Right atrium auricular region (tissue), 2 donors: ENCODE measurements at regions not wholly inside any gene's neighbourhood (a gene's known extent, or its start where the extent isn't known, plus 50 kb on each side); places are given as distances from the start of the nearest gene placed in this dataset.
"Not testable (repeated sequence)": the region's sequence is repeated elsewhere in the genome, so short reads cannot be mapped to it uniquely, and the experiment has no call there.

Experiments
- DNase-seq: peaks from one replicate; pipeline ENCODE4 v3.0.0-alpha.2; 2019; ENCODE audit warnings: low spot score
- H3K27ac ChIP-seq, 2 donors: fragments of 200-600 bp; sonication (generic); 1 replicate in 1 of 2; 2 replicates in 1 of 2; pipeline ENCODE4 v1.5.1; 2016 to 2019
- H3K27me3 ChIP-seq, 2 donors: fragments of 200-600 bp; sonication (generic); one replicate each; pipeline versions ENCODE4 v1.5.1 to v1.6.0; 2017 to 2019
- H3K36me3 ChIP-seq: fragments of 200-600 bp; sonication (generic); one replicate; pipeline ENCODE4 v1.5.1; 2016
- H3K4me1 ChIP-seq, 2 donors: fragments of 200-600 bp; sonication (generic); one replicate each; pipeline versions ENCODE4 v1.5.1 to v1.6.0; 2017 to 2019
- H3K4me3 ChIP-seq, 2 donors: fragments of 200-600 bp; sonication (generic); 1 replicate in 1 of 2; 2 replicates in 1 of 2; pipeline ENCODE4 v1.5.1; 2017 to 2019; ENCODE audit warnings: mild to moderate bottlenecking in 1 of 2, moderate library complexity in 1 of 2
- H3K9me3 ChIP-seq, 2 donors: fragments of 200-600 bp; sonication (generic); one replicate each; pipeline ENCODE4 v1.5.1; 2019
- CTCF ChIP-seq, 2 donors: fragments of 200-600 bp; sonication (generic); IDR thresholded peaks; one replicate each; pipeline ENCODE4 v1.5.1; 2019; ENCODE audit warnings: antibody characterized with exemption in 2 of 2

- Histone ChIP-seq H3K4me3 (no peak overlapping the region), H3K9me3 (peaks cover 0 to 20% of the 10 kb centered on the region in 2 donors), H3K4me1 (no peaks in the 10 kb centered on the region), H3K27me3 (no peaks in the 10 kb centered on the region), H3K36me3 (no peaks in the 10 kb centered on the region), H3K27ac (no peak overlapping the region)
- DNase-seq, result no peak
- no peak for TF ChIP-seq CTCF (IDR thresholded peaks at IDR 0.05)
Measured at GRCh38 chr11:38356255-38356654, 1758.2 kb upstream of the RAG2 start.

- Histone ChIP-seq H3K9me3 (peaks cover 0 to 8% of the 10 kb centered on the region in 2 donors), H3K27ac (no peak overlapping the region), H3K4me3 (no peak overlapping the region), H3K36me3 (no peaks in the 10 kb centered on the region), H3K4me1 (no peaks in the 10 kb centered on the region), H3K27me3 (no peaks in the 10 kb centered on the region)
- no peak for TF ChIP-seq CTCF (IDR thresholded peaks at IDR 0.05)
- no peak for DNase-seq
Measured at GRCh38 chr11:38345286-38345685, 1747.2 kb upstream of the RAG2 start.

- H3K4me1 ChIP-seq, H3K36me3 ChIP-seq, DNase-seq, H3K4me3 ChIP-seq, H3K27me3 ChIP-seq, H3K27ac ChIP-seq, H3K9me3 ChIP-seq: not testable (repeated sequence)
Measured at GRCh38 chr11:38341612-38342011, 1743.6 kb upstream of the RAG2 start.

- H3K9me3 ChIP-seq, result no peaks in the 10 kb centered on the region
- H3K27me3 ChIP-seq, result no peaks in the 10 kb centered on the region
- H3K4me1 ChIP-seq, result no peaks in the 10 kb centered on the region
- H3K4me3 ChIP-seq, result no peak overlapping the region
- no peak for DNase-seq
- TF ChIP-seq CTCF (IDR thresholded peaks at IDR 0.05), result no peak
- no peak overlapping the region for H3K27ac ChIP-seq
- no peaks in the 10 kb centered on the region for H3K36me3 ChIP-seq
Measured at GRCh38 chr11:38339835-38340440, 1741.9 kb upstream of the RAG2 start.

GRCh38 chr11:38338022-38338421 lies 1740.0 kb upstream of the RAG2 start:
- not testable (repeated sequence) for DNase-seq, H3K27ac ChIP-seq, H3K27me3 ChIP-seq, H3K36me3 ChIP-seq, H3K4me1 ChIP-seq, H3K9me3 ChIP-seq, H3K4me3 ChIP-seq

- no peak overlapping the region for H3K27ac ChIP-seq
- H3K36me3 ChIP-seq, result no peaks in the 10 kb centered on the region
- no peak for TF ChIP-seq CTCF (IDR thresholded peaks at IDR 0.05)
- no peaks in the 10 kb centered on the region for H3K27me3 ChIP-seq
- no peak overlapping the region for H3K4me3 ChIP-seq
- H3K4me1 ChIP-seq, result no peaks in the 10 kb centered on the region
- H3K9me3 ChIP-seq, result no peaks in the 10 kb centered on the region
- no peak for DNase-seq
Measured at GRCh38 chr11:38332046-38332445, 1734.0 kb upstream of the RAG2 start.

- Histone ChIP-seq H3K4me3 (no peak overlapping the region), H3K9me3 (no peaks in the 10 kb centered on the region), H3K27me3 (no peaks in the 10 kb centered on the region), H3K36me3 (no peaks in the 10 kb centered on the region), H3K27ac (no peak overlapping the region), H3K4me1 (no peaks in the 10 kb centered on the region)
- TF ChIP-seq CTCF (IDR thresholded peaks at IDR 0.05), result no peak
- DNase-seq, result no peak
Measured at GRCh38 chr11:38330578-38330977, 1732.5 kb upstream of the RAG2 start.
